Testis (tissue), 2 donors: ENCODE measurements at regions not wholly inside any gene's neighbourhood (a gene's known extent, or its start where the extent isn't known, plus 50 kb on each side); places are given as distances from the start of the nearest gene placed in this dataset.

ENCODE experiments used
- POLR2A ChIP-seq: fragments of 450-650 bp; IDR thresholded peaks from one replicate; pipeline ENCODE4 v1.6.1; 2017; ENCODE audit warnings: antibody characterized with exemption, mild to moderate bottlenecking, moderate library complexity
- TF ChIP-seq, protein P1 (sequence below), 3 experiments: fragments of 450-650 bp in 2 of 3; fragments of 200-600 bp in 1 of 3; sonication (generic) in 1 of 3; IDR thresholded peaks; one replicate each; pipeline ENCODE4 v1.5.1; 2016 to 2019; ENCODE audit warnings: antibody characterized with exemption in 3 of 3, mild to moderate bottlenecking in 2 of 3, moderate library complexity in 1 of 3

DNA sequence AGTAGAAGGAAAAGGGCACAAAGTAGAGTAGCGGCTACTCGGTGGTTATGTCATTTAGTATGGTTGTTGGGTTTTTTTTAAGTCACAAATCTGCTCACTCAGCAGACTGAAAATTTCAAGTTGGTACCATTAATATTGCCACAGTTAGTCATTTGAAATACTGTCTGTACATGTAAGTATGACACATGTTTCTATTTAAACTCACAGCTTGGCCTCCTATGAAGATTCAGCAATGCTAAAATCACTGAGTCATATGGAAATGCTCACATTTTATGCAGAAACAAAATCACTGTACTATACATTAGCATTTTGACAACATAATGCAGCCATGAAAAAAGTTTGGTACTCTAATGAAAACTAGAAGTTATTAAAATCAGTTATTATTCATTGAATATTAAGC lies 571.9 kb downstream of the TAFA4 start:
- TF ChIP-seq, protein P1, sequence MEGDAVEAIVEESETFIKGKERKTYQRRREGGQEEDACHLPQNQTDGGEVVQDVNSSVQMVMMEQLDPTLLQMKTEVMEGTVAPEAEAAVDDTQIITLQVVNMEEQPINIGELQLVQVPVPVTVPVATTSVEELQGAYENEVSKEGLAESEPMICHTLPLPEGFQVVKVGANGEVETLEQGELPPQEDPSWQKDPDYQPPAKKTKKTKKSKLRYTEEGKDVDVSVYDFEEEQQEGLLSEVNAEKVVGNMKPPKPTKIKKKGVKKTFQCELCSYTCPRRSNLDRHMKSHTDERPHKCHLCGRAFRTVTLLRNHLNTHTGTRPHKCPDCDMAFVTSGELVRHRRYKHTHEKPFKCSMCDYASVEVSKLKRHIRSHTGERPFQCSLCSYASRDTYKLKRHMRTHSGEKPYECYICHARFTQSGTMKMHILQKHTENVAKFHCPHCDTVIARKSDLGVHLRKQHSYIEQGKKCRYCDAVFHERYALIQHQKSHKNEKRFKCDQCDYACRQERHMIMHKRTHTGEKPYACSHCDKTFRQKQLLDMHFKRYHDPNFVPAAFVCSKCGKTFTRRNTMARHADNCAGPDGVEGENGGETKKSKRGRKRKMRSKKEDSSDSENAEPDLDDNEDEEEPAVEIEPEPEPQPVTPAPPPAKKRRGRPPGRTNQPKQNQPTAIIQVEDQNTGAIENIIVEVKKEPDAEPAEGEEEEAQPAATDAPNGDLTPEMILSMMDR (IDR thresholded peaks at IDR 0.05): no peak
- TF ChIP-seq POLR2A: no peak
